Epithelial cell of esophagus (primary cell): ENCODE measurements at regions not wholly inside any gene's neighbourhood (a gene's known extent, or its start where the extent isn't known, plus 50 kb on each side); places are given as distances from the start of the nearest gene placed in this dataset.

Source experiments
- DNase-seq: peaks from one replicate; pipeline ENCODE4 v3.0.0; 2010; ENCODE audit warnings: low read depth
- H3K4me3 ChIP-seq: 2 replicates; pipeline ENCODE4 v1.5.1; 2011; ENCODE audit warnings: mild to moderate bottlenecking, low read length, control low read depth
- TF ChIP-seq, protein P1 (sequence below): IDR thresholded peaks from 2 replicates; pipeline ENCODE4 v1.5.1; 2011; ENCODE audit warnings: low read depth, mild to moderate bottlenecking, low read length, control low read depth, inconsistent platforms; ENCODE audit not compliant: insufficient read depth; ENCODE audit errors: missing control alignments

DNA sequence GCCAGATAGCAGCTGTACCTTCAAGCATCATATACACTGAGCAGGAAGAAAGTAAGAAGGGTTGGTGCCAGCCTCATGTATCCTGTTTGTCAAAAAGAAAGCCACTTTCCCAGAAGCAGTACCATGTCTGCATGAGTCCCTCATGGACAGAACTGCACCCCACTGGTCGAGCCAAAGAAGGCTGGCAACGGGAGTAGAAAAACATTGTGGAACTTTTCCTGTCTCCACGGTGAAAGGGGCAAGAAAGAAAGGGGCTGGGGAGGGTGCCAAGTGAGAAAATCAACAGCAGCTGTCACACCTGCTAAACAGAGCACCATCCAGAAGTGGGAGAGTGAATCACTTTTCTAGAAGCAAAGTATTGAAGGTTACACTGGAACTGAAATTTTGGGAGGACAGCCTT lies 621.7 kb downstream of the LMO4 start:
- TF ChIP-seq, protein P1, sequence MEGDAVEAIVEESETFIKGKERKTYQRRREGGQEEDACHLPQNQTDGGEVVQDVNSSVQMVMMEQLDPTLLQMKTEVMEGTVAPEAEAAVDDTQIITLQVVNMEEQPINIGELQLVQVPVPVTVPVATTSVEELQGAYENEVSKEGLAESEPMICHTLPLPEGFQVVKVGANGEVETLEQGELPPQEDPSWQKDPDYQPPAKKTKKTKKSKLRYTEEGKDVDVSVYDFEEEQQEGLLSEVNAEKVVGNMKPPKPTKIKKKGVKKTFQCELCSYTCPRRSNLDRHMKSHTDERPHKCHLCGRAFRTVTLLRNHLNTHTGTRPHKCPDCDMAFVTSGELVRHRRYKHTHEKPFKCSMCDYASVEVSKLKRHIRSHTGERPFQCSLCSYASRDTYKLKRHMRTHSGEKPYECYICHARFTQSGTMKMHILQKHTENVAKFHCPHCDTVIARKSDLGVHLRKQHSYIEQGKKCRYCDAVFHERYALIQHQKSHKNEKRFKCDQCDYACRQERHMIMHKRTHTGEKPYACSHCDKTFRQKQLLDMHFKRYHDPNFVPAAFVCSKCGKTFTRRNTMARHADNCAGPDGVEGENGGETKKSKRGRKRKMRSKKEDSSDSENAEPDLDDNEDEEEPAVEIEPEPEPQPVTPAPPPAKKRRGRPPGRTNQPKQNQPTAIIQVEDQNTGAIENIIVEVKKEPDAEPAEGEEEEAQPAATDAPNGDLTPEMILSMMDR = no peak
- H3K4me3 ChIP-seq = no peak overlapping the region
- no peak for DNase-seq

DNA sequence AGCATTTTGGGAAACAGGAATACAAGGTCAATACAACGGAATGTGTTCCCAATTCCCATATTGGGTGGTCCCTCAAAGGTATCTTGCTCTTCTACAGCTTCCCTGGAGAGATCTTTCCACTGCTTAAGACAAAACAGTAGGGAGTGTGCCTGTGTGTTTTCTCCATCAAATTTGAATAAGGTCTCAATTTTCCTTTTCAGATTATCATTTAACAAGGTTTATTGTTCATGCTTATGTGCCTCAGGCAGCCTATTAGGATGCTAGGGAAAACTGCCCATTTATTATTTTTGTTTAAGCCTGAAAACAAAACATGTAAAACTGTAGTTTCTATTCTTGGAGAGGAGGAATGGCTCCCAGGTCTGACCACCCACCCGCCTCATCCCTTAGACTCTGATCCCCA lies 622.7 kb downstream of the LMO4 start:
- DNase-seq = no peak
- TF ChIP-seq, protein P1 = no peak
- no peak overlapping the region for H3K4me3 ChIP-seq

DNA sequence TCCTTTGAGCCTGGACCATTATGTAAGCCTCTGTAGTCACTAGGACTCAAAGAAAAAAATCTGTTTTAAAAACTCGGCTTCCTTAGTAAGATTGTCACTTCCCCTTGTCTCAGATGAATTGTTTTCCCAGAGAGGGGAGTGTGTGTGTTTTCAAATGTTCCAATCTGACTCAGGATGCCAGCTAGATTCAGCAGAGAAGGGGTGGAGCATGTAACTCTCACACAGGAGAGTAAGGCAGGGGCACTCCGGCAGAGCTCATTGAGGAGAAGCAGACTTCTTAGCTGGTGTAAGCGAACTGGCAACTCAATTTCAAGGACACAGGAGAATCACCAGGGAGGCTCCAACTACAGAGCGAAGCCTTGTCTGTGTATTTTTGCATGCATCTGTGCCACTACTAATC lies 623.2 kb downstream of the LMO4 start:
- TF ChIP-seq, protein P1 = no peak
- DNase-seq = peak; percentile 13
- no peak overlapping the region for H3K4me3 ChIP-seq

DNA sequence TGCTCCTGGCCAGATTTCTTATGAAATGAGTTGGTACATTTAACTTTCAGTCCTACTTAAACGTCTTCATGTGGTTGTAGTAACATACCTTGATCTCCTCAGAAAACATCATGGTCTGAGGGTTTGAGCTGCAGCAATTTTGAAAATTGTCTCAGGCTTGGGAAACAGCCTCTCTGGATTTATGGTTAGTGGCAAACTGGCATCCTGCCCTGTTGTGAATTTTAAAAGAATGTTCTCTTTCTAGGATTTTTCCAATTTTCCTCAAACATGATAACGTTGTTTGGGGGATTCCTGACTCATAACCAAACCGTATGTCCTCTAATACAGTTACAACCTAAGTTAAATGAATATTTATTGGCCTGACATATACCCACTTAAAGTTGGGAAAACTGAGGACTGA lies 624.4 kb downstream of the LMO4 start:
- TF ChIP-seq, protein P1 = no peak

DNA sequence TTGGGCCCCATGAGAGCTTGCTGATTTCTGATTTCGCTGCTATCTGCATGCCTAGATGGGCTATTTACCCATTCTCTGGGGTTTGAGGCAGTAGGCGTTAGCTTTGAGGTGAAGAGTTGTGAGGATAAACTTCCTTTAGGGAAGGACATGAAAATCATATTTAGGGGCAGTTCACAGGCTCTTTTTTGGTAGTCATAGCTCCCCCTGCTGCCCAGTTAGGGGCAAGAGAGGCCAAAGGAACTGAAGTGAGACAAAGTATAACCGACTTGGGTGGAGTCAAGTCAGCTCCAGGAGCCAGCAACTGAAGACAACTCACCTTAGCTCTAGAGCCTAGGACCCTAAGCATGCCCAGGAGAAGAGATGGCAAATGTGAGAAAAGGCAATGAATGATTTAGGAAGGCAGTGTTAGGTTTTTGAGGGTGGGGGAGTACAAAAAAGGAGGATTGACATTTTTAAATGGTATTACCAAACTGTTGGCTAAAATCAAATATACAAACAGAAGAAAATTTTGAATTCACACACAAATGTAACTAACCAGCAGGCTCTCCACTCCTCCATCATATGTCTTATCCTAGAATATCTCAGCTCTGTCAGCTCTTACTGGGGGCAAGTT lies 625.2 kb downstream of the LMO4 start:
- TF ChIP-seq, protein P1 = peak; percentile 85
- DNase-seq = peak; percentile 78
- H3K4me3 ChIP-seq = no peak overlapping the region

More for the DNA sequence above, 624.4 kb downstream of the LMO4 start:
- H3K4me3 ChIP-seq = no peak overlapping the region
- DNase-seq = no peak

GRCh38 chr1:87955038-87955437 lies 626.4 kb downstream of the LMO4 start:
- no peak overlapping the region for H3K4me3 ChIP-seq
- TF ChIP-seq, protein P1 = no peak
- DNase-seq = no peak

GRCh38 chr1:87956072-87956471 lies 627.4 kb downstream of the LMO4 start:
- peak; percentile 97 for DNase-seq
- H3K4me3 ChIP-seq = no peak overlapping the region
- TF ChIP-seq, protein P1 = no peak
